Activated CD8-positive, alpha-beta memory T cell treated with anti-CD3 and anti-CD28 coated beads for 48 hours (primary cell): ENCODE measurements at regions not wholly inside any gene's neighbourhood (a gene's known extent, or its start where the extent isn't known, plus 50 kb on each side); places are given as distances from the start of the nearest gene placed in this dataset.

ENCODE experiments used
- DNase-seq, 3 experiments: peaks; one replicate each; pipeline ENCODE4 v3.0.0-alpha.2; 2020; ENCODE audit warnings: low read depth in 2 of 3, low spot score in 2 of 3

- DNase-seq, result no peak
Measured at GRCh38 chr16:82499302-82499701, 127.5 kb upstream of the CDH13 start.

- no peak for DNase-seq
Measured at GRCh38 chr16:82497139-82497538, 129.6 kb upstream of the CDH13 start.

- DNase-seq, result no peak
Measured at GRCh38 chr16:82488460-82488859, 138.3 kb upstream of the CDH13 start.

- DNase-seq, result no peak
Measured at GRCh38 chr16:82481455-82481854, 145.3 kb upstream of the CDH13 start.

- DNase-seq, result no peak
Measured at GRCh38 chr16:82476786-82477185, 150.0 kb upstream of the CDH13 start.

GRCh38 chr16:82470620-82471152 lies 156.1 kb upstream of the CDH13 start:
- no peak for DNase-seq

GRCh38 chr16:82470016-82470415 lies 156.8 kb upstream of the CDH13 start:
- no peak for DNase-seq

- no peak for DNase-seq
Measured at GRCh38 chr16:82464187-82464586, 162.6 kb upstream of the CDH13 start.

GRCh38 chr16:82460766-82461165 lies 166.0 kb upstream of the CDH13 start:
- DNase-seq, result no peak

GRCh38 chr16:82459580-82460256 lies 167.1 kb upstream of the CDH13 start:
- no peak for DNase-seq

GRCh38 chr16:82456683-82457082 lies 170.1 kb upstream of the CDH13 start:
- DNase-seq, result peak in 1 of 3 experiments; percentile 11

GRCh38 chr16:82454566-82454965 lies 172.2 kb upstream of the CDH13 start:
- no peak for DNase-seq

- DNase-seq, result no peak
Measured at GRCh38 chr16:82454152-82454551, 172.6 kb upstream of the CDH13 start.

GRCh38 chr16:82452004-82452756 lies 174.6 kb upstream of the CDH13 start:
- DNase-seq, result no peak

GRCh38 chr16:82451449-82451848 lies 175.3 kb upstream of the CDH13 start:
- DNase-seq, result no peak

- no peak for DNase-seq
Measured at GRCh38 chr16:82440336-82440735, 186.4 kb upstream of the CDH13 start.

GRCh38 chr16:82439678-82440293 lies 187.0 kb upstream of the CDH13 start:
- DNase-seq, result no peak

- no peak for DNase-seq
Measured at GRCh38 chr16:82433042-82433441, 193.7 kb upstream of the CDH13 start.

- DNase-seq, result no peak
Measured at GRCh38 chr16:82432261-82432660, 194.5 kb upstream of the CDH13 start.

GRCh38 chr16:82425661-82426060 lies 201.1 kb upstream of the CDH13 start:
- no peak for DNase-seq

GRCh38 chr16:82421851-82422250 lies 204.9 kb upstream of the CDH13 start:
- DNase-seq, result no peak

- no peak for DNase-seq
Measured at GRCh38 chr16:82419332-82419731, 207.4 kb upstream of the CDH13 start.
